GM12878 (cell line): ENCODE measurements at regions not wholly inside any gene's neighbourhood (a gene's known extent, or its start where the extent isn't known, plus 50 kb on each side); places are given as distances from the start of the nearest gene placed in this dataset.

ENCODE experiments used
- ATAC-seq: fragments of 200-7000 bp; cut with Tn5 transposase; 3 replicates; pipeline ENCODE4 v1.9.1; 2020; ENCODE audit warnings: mild to moderate bottlenecking, moderate library complexity
- BruUV-seq: library from RNA; stranded (reverse); fragments of 400-500 nt; replicated peaks from 2 replicates; lab custom pipeline; 2021; lab: Mats Ljungman, UMichigan
- CTCF ChIA-PET: fragments of 300-600 bp; sonication (Branson Sonifier 250); formaldehyde crosslinking; extraction: SDS; loops from one replicate; lab custom pipeline; 2021; ENCODE audit warnings: inconsistent platforms; lab: Yijun Ruan, JAX
- POLR2A ChIA-PET: fragments of 350-600 bp; formaldehyde crosslinking; extraction: SDS; loops from one replicate; lab custom pipeline; 2021; ENCODE audit warnings: inconsistent platforms; lab: Charles Lee
- RAD21 ChIA-PET: fragments of 300-600 bp; sonication (Branson Sonifier 250); formaldehyde crosslinking; loops from one replicate; lab custom pipeline; 2023; ENCODE audit warnings: antibody characterized with exemption; ENCODE audit not compliant: unreplicated experiment; lab: Charles Lee
- SMC1A ChIA-PET: fragments of 300-600 bp; sonication (Branson Sonifier 250); formaldehyde crosslinking; loops from one replicate; lab custom pipeline; 2023; ENCODE audit not compliant: unreplicated experiment, uncharacterized antibody; lab: Charles Lee
- DNase-seq: peaks from one replicate; pipeline ENCODE4 v3.0.0-alpha.2; 2011; ENCODE audit warnings: low read depth, low spot score
- FAIRE-seq: peaks from 3 replicates; lab custom pipeline; 2011; peaks lifted over from hg19 to GRCh38; lab: Jason Lieb, UNC
- H2AFZ ChIP-seq: 2 replicates; pipeline ENCODE4 v1.6.0; 2011; ENCODE audit warnings: low read depth, low read length, control low read depth; ENCODE audit not compliant: control insufficient read depth
- H3K27ac ChIP-seq: 2 replicates; pipeline ENCODE4 v1.5.1; 2011; ENCODE audit warnings: control low read depth; ENCODE audit not compliant: control insufficient read depth, insufficient read depth
- H3K27me3 ChIP-seq, 2 experiments: replicated peaks in 1 of 2; 2 replicates each; pipeline versions ENCODE4 v1.6.0 to v1.6.1; 2011; ENCODE audit warnings: low read length in 1 of 2; ENCODE audit not compliant: control insufficient read depth in 2 of 2, insufficient read depth in 2 of 2
- H3K36me3 ChIP-seq, 2 experiments: 2 replicates each; pipeline ENCODE4 v1.5.1; 2011; ENCODE audit warnings: low read length in 1 of 2; ENCODE audit not compliant: control insufficient read depth in 2 of 2, insufficient read depth in 2 of 2
- H3K4me1 ChIP-seq: 2 replicates; pipeline ENCODE4 v1.6.1; 2011; ENCODE audit warnings: mild to moderate bottlenecking, low read length, moderate library complexity, mixed read lengths; ENCODE audit not compliant: control insufficient read depth, insufficient read depth
- H3K4me2 ChIP-seq: 2 replicates; pipeline ENCODE4 v1.6.0; 2011; ENCODE audit warnings: control low read depth; ENCODE audit not compliant: control insufficient read depth, insufficient read depth
- H3K4me3 ChIP-seq: fragments of 200-600 bp; sonication (generic); 2 replicates; pipeline ENCODE4 v1.5.1; 2016
- H3K79me2 ChIP-seq: 2 replicates; pipeline ENCODE4 v1.6.0; 2011; ENCODE audit warnings: low read length; ENCODE audit not compliant: control insufficient read depth, insufficient read depth
- H3K9ac ChIP-seq: 2 replicates; pipeline ENCODE4 v1.8.0; 2011; ENCODE audit warnings: low read length, control low read depth, mixed read lengths; ENCODE audit not compliant: control insufficient read depth, insufficient read depth
- H3K9me3 ChIP-seq: replicated peaks from 3 replicates; pipeline ENCODE4 v1.5.1; 2011; ENCODE audit warnings: mild to moderate bottlenecking, low read length; ENCODE audit not compliant: control insufficient read depth, insufficient read depth
- H4K20me1 ChIP-seq: 2 replicates; pipeline ENCODE4 v1.6.0; 2011; ENCODE audit not compliant: control insufficient read depth, insufficient read depth
- ASH2L ChIP-seq: fragments of 300-600, 200-600 bp; sonication (generic); IDR thresholded peaks from 2 replicates; pipeline ENCODE4 v1.6.1; 2017; ENCODE audit warnings: low read depth, mild to moderate bottlenecking, borderline replicate concordance
- MLLT1 ChIP-seq: fragments of 450-650 bp; IDR thresholded peaks from 2 replicates; pipeline ENCODE4 v1.6.1; 2016; ENCODE audit warnings: mild to moderate bottlenecking
- RB1 ChIP-seq: fragments of 450-650 bp; formaldehyde crosslinking; IDR thresholded peaks from 2 replicates; pipeline ENCODE4 v1.6.1; 2017; ENCODE audit warnings: mild to moderate bottlenecking, borderline replicate concordance
- REST ChIP-seq: IDR thresholded peaks from 2 replicates; pipeline ENCODE4 v1.6.1; 2012; ENCODE audit warnings: mild to moderate bottlenecking, low read depth, low read length
- SREBF1 ChIP-seq: IDR thresholded peaks from 2 replicates; pipeline ENCODE4 v1.6.1; 2012; ENCODE audit warnings: mild to moderate bottlenecking, low read length
- SREBF2 ChIP-seq: IDR thresholded peaks from 2 replicates; pipeline ENCODE4 v1.6.1; 2012; ENCODE audit warnings: mild to moderate bottlenecking, low read length
- TAF1 ChIP-seq: IDR thresholded peaks from 2 replicates; pipeline ENCODE4 v1.6.1; 2011; ENCODE audit warnings: mild to moderate bottlenecking, low read depth, low read length, borderline replicate concordance
- ZNF622 ChIP-seq: fragments of 450-650 bp; IDR thresholded peaks from 2 replicates; pipeline ENCODE4 v1.6.1; 2017; ENCODE audit warnings: mild to moderate bottlenecking, inconsistent platforms
- WGBS: methylation state at CpG from one replicate; pipeline ENCODE4 v1.1.6; 2016; ENCODE audit warnings: low lambda C conversion rate; ENCODE audit not compliant: insufficient replicate concordance, insufficient coverage; ENCODE audit errors: missing lambda C conversion rate; 5-methylcytosine and 5-hydroxymethylcytosine counted together
- in situ Hi-C: fragments of 300-500 bp; cut with MboI; formaldehyde crosslinking; loops from 9 replicates; pipeline ENCODE4 v1.14.3; 2018; ENCODE audit warnings: mixed read lengths
- intact Hi-C: fragments of 100-400 bp; cut with micrococcal nuclease; formaldehyde crosslinking; loops from one replicate; pipeline ENCODE4 v1.14.2; 2022; ENCODE audit not compliant: unreplicated experiment

- intact Hi-C loops (no loop called here), in situ Hi-C loops (no loop called here)
- no peaks in the 10 kb centered on the region for H3K9me3 ChIP-seq
- no peaks in the 10 kb centered on the region for H3K36me3 ChIP-seq
- no peaks in the 10 kb centered on the region for H3K79me2 ChIP-seq
- TF ChIP-seq RB1 (no peak), SREBF1 (no peak), REST (no peak), MLLT1 (no peak), SREBF2 (no peak), ASH2L (no peak), ZNF622 (no peak), TAF1 (no peak)
- no peaks in the 10 kb centered on the region for H3K4me1 ChIP-seq
- 0% methylated on average over 1 of the region's 1 CpG for WGBS
- POLR2A ChIA-PET: no interaction called here
- DNase-seq (no peak), FAIRE-seq (no peak), ATAC-seq (no peak)
- RAD21 ChIA-PET: no interaction called here
- no peaks in the 10 kb centered on the region for H3K27me3 ChIP-seq
- H2AFZ ChIP-seq: no peak overlapping the region
- no TSS peak for BruUV-seq
- no peak overlapping the region for H3K9ac ChIP-seq
- no peaks in the 10 kb centered on the region for H4K20me1 ChIP-seq
- no peak overlapping the region for H3K4me2 ChIP-seq
- no peak overlapping the region for H3K27ac ChIP-seq
- SMC1A ChIA-PET: interaction anchor here (0.8 kb wide), 1 partner anchor 8 kb away, joined by 3 read pairs; no protein-coding TSS in a partner anchor
- CTCF ChIA-PET: no interaction called here
- no peak overlapping the region for H3K4me3 ChIP-seq
These were observed 235.6 kb downstream of the KCNA4 start for GRCh38 chr11:29781268-29781667.
